ENCODE measurements at regions not wholly inside any gene's neighbourhood (a gene's known extent, or its start where the extent isn't known, plus 50 kb on each side); places are given as distances from the start of the nearest gene placed in this dataset.

GRCh38 chr12:98162906-98163678, 352.3 kb upstream of the TMPO start:
- ChIA-PET CTCF (ENCODE audit: low intra/inter-chr PET ratio) (no interaction called here), POLR2A (no interaction called here)
- FAIRE-seq (no peak), DNase-seq (ENCODE audit: extremely low read depth in 1 of 4, low spot score in 3 of 4) (no peak), ATAC-seq (no peak)
- Histone ChIP-seq H3K4me1 (replicated peaks in 1 of 2; ENCODE audit: control insufficient read depth in 2 of 2, insufficient read depth in 2 of 2, low read length in 2 of 2) (no peaks in the 10 kb centered on the region), H3K4me2 (ENCODE audit: insufficient read depth, low read length) (no peak overlapping the region), H3K9me1 (ENCODE audit: control insufficient read depth, insufficient read depth, low read length) (no peaks in the 10 kb centered on the region), H3K27me3 (ENCODE audit: control insufficient read depth in 2 of 2, insufficient read depth in 2 of 2, low read length in 2 of 2) (no peaks in the 10 kb centered on the region), H3K9ac (ENCODE audit: insufficient read depth in 1 of 2, low read depth in 2 of 2, low read length in 2 of 2) (no peak overlapping the region), H3K36me3 (ENCODE audit: control insufficient read depth, insufficient read depth, low read length) (no peaks in the 10 kb centered on the region), H2AFZ (ENCODE audit: low read depth, low read length) (no peak overlapping the region), H3K27ac (ENCODE audit: extremely low read depth, low read depth, low read length) (no peak overlapping the region), H3K4me3 (no peak overlapping the region), H3K9me3 (replicated peaks; ENCODE audit: control insufficient read depth, insufficient read depth, low read depth, low read length) (no peaks in the 10 kb centered on the region), H3K79me2 (ENCODE audit: control insufficient read depth, insufficient read depth, low read length) (no peaks in the 10 kb centered on the region), H4K20me1 (replicated peaks; ENCODE audit: control insufficient read depth, insufficient read depth, low read length) (no peaks in the 10 kb centered on the region)
- no peak for TF ChIP-seq ZNF316 (IDR thresholded peaks at IDR 0.05)
- TF ChIP-seq ATF4 (CRISPR knock-in tag; IDR thresholded peaks at IDR 0.05): no peak
- no peak for TF ChIP-seq HDGF (IDR thresholded peaks at IDR 0.05)
- TF ChIP-seq E2F3 (CRISPR knock-in tag; IDR thresholded peaks at IDR 0.05): no peak
- TF ChIP-seq ZNF398 (CRISPR knock-in tag; IDR thresholded peaks at IDR 0.05): no peak
- no peak for TF ChIP-seq ZFP36 (IDR thresholded peaks at IDR 0.05; ENCODE audit: low read depth, low read length, partially characterized antibody)
- no peak for TF ChIP-seq HBP1 (CRISPR knock-in tag; IDR thresholded peaks at IDR 0.05)
- no peak for TF ChIP-seq ZNF239 (CRISPR knock-in tag; IDR thresholded peaks at IDR 0.05)
- no peak for TF ChIP-seq ZNF12 (CRISPR knock-in tag; IDR thresholded peaks at IDR 0.05)
- TF ChIP-seq ZNF444 (CRISPR knock-in tag; IDR thresholded peaks at IDR 0.05): no peak
- TF ChIP-seq TAF9B (IDR thresholded peaks at IDR 0.05; ENCODE audit: partially characterized antibody): no peak
- in situ Hi-C loops (cut with MboI): no loop called here
- intact Hi-C loops (cut with micrococcal nuclease): no loop called here
- 0% methylated on average over 5 of the region's 5 CpGs for WGBS (ENCODE audit: insufficient coverage, low coverage, missing lambda C conversion rate)
- no TSS peak for BruUV-seq (replicated peaks)

Measured in K562 (cell line).